ENCODE measurements at regions not wholly inside any gene's neighbourhood (a gene's known extent, or its start where the extent isn't known, plus 50 kb on each side); places are given as distances from the start of the nearest gene placed in this dataset.
"Not testable (repeated sequence)": the region's sequence is repeated elsewhere in the genome, so short reads cannot be mapped to it uniquely, and the experiment has no call there.

DNA sequence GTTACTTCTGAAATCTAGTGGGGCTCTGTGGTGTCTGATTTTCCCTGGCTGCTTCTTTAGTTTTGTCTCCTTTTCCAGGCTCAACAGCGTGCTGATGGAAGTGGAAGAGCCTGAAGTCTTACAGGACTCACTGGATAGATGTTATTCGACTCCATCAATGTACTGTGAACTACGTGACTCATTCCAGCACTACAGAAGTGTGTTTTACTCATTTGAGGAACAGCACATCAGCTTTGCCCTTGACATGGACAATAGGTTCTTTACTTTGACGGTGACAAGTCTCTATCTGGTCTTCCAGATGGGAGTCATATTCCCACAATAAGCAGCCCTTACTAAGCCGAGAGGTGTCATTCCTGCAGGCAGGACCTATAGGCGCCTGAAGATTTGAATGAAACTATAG is 51.1 kb downstream of the NBPF8 start:
- DNase-seq (ENCODE audit: low spot score), result not testable (repeated sequence)

DNA sequence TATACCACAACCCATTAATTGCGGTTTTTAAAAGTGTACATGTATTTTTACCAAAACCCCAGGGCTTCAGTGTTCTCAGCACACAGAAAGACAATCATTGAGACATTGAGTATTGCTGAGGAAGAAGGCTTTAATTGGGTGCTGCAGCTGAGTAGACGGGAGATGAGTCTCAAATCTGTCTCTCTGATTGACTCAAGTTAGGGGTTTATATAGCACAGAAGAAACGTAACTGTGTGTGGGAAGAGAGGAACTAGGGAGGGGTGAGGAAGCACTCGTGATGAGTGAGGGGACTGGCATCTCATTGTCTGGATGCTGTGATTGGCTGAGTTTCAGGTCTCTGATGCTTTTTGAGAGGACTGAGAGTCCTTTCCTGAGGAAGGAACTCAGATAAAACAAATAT is 62.8 kb downstream of the NBPF8 start:
- not testable (repeated sequence) for DNase-seq (ENCODE audit: low spot score)

DNA sequence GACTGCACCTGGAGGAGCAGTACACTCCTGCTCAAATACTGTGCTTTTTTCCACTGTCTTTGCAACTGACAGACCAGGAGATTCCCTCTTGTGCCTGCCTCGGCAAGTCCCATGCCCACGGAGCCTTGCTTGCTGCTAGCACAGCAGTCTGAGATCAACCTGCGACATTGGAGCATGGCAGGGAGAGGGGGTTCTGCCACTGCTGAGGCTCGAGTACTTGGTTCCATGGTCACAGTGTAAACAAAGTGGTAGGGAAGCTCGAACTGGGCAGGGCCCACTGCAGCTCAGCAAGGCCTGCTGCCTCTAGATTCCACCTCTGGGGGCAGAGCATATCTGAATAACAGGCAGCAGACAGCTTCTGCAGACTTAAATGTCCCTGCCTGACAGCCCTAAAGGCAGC is 63.6 kb downstream of the NBPF8 start:
- not testable (repeated sequence) for DNase-seq (ENCODE audit: low spot score)

DNA sequence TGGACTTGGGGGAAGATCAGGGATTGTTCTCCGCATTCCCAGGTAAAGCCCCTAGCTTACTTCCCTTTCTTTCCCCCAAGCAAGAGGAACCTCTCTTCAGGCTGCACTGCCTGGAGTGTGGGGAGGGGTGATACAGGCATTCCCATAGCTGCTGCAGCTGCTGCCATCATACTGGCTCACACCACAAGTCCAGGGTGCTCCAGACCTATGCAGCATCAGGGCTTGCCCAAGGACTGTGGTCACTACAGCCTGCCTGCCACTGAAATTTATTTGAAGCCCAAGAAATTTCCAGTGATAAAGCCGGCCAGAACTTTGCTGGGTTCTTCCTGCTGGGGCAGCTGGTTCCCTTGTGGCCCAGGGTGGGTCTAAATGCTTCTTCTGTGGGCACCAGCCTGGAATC is 72.7 kb downstream of the NBPF8 start:
- DNase-seq (ENCODE audit: low spot score), result not testable (repeated sequence)

DNA sequence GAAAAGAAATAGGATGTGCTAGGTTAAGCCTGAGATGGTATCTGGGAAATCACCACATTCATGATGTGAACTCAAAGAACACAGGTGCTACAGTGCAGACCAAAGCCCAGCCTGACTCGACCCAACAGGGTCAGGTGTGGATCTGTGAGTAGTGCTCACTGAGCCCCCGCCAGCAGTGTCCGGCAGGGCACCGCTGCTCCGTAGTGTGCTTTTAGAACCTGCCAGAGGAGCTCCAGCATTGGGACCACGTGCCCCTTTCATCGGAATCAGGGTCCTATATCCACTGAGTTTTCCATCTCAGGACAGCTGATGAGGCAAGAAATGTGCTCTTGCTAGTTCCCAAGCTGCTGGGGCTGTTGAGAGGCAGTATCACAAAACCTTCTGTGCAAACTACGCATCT is 74.4 kb downstream of the NBPF8 start:
- not testable (repeated sequence) for DNase-seq (ENCODE audit: low spot score)

DNA sequence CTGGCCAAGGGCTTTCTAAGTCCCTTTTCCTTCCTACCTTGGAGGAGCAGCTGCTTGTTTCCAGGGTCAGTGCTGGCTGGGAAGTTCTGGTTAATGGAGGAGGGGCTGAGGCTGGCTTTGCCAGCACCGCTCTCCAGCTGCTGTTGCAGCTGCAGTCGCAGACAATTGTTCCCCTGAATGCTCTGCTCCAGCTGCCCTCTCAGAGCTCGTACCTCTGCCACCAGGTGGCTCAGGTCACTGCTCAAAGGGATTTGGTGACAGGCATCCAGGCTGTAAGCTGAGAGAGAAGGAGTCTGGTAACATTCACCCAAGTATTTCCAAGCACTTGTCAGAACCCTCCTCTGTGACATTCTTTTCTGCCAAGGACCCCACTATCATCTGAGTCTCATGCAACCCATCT is 82.3 kb downstream of the NBPF8 start:
- not testable (repeated sequence) for DNase-seq (ENCODE audit: low spot score)

DNA sequence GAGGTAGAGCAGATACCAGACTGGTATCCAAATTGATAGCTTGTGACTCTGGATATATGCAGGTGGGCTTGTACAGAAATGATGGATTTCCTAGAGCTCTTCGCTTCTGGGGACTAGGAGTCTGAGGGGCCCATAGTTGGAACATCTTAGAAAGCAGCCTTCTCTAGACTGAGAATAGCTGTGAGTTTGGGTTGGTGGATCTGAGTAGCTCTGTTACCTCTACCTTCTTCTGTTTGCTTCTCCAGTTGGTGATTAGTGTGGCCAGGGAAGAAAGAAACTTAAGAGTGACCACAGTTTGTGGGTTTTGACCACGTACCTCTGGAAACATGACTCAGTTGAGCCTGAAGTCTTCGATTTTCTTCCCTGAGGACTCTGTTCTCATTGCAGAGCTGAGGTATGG is 88.4 kb downstream of the NBPF8 start:
- not testable (repeated sequence) for DNase-seq (ENCODE audit: low spot score)

DNA sequence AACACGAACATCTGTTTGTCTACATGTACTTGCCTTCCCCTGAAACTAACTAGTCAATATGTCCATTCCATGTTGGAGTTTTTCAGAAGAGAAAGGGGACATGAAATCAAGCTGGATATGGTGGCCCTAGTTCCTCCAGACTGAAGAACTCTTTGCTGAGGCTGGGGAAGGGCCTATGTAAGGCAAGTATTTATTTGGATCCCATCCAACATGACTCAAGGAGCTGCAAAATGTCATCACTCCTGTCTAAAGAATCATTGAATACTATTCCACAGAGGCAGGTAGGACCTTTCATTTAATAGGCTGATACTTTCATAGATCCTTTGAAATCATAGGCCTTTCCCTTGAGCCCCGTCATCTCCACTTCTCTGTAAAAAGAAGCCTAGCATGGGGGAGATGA is 91.5 kb downstream of the NBPF8 start:
- not testable (repeated sequence) for DNase-seq (ENCODE audit: low spot score)

DNA sequence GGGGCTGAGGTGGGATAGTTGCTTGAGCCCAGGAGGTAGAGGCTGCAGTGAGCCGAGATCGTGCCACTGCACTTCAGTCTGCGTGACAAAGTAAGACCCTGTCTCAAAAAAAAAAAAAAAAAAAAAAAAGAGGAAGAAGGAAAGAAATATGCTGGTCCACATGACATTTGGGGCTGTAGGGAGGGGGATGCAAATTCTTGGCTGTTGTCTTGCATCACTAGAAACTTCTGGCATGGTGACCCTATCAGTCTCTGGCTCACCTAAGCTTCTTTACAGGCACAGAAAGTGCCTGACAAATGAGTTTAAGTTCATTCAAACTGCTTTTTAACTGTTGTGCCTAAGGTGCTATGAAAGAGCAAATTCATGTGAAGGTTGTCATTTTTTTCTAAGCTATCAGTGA is 93.5 kb downstream of the NBPF8 start:
- DNase-seq (ENCODE audit: low spot score), result not testable (repeated sequence)

DNA sequence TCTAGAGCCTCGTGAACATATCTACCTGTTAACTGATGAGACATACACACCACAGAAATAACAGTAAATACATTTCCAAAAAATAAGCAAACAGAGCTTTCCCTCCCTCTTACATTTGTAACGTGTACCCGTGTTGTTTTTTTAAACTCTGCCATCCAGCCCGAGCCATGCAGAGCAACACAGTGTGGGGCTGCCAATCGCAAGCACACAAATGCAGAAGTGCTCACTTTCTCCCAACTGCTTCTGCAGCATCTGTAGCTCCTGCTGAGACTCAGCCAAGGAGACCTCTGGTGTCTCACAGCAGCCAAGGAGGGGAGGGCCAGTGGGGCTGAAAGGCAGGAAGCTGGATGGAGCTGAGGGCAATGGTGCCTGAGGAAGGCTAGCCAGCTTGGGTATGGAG is 94.4 kb downstream of the NBPF8 start:
- not testable (repeated sequence) for DNase-seq (ENCODE audit: low spot score)

DNA sequence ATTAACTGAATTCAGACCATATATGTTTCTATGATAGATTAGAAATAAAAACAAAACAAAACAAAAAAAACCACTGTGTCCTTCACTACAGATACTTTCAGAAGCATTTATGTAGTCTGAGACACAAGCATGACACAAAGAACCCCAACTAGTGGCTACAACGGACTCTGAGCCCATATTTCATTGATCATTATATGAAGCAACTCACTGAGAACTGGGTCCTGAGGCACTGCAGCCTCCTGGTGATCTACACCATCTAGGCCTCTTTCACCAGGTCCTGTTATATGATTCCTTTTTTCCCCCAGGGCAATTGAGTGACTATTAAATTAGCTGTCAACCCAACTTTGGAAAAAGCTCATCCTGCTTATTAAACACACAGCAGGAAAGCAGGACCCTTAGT is 98.3 kb downstream of the NBPF8 start:
- not testable (repeated sequence) for DNase-seq (ENCODE audit: low spot score)

DNA sequence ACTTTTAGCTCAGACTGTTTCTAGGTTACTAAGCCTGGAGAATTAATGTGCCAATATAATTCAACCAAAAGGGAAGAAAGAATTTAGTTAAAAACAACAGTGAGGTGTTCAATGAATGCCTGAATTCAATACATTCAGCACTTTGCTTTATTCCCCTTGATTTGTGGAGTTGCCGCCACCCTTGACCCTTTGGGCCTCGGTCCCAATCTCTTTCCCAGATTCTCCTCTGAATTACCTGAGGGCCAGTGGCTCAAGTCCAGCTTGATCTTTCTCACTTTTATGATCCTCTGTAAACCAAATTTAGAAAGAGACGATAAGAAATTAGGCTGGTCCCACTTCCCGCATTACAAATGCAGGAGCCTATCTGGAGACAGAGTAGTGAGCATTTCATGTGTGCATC is 98.7 kb downstream of the NBPF8 start:
- DNase-seq (ENCODE audit: low spot score), result not testable (repeated sequence)

DNA sequence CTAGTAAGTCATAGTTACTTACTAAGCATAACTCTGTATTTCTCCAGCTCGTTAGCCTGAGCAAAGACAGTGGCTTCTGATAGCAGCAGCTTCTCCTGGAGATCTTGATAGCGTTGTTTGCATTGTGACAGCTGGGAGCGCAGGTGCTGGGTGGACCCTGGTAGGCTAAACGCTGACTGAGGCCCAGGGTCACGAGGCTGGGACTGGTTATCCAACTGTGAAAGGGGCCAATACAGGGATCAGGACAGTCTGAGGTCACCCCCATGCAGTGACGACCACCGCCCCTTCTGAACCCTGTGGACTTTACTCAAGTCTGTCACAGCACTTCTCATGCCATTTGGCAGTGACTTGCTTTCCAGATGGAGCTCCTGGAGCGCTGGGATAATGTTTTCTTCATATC is 104.4 kb downstream of the NBPF8 start:
- DNase-seq (ENCODE audit: low spot score), result not testable (repeated sequence)

DNA sequence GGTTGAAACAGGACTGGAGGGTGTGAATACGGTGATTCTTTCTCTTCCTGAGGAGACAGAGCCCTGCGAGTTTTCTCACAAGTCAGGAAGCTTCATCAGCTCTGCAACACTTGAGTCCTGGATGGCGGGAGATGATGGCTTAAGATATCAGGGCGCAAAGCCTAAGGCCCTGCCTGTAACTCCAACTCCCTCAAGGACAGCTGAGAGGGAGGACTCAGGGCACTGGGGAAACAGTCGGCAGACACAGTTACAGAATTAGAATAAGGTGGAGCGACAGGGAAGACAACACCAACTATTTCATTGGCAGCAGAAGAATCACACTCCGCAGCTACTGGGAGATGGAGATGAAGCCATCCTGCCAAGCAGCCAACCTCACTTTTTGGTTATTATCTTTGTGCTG is 109.6 kb downstream of the NBPF8 start:
- not testable (repeated sequence) for DNase-seq (ENCODE audit: low spot score)

DNA sequence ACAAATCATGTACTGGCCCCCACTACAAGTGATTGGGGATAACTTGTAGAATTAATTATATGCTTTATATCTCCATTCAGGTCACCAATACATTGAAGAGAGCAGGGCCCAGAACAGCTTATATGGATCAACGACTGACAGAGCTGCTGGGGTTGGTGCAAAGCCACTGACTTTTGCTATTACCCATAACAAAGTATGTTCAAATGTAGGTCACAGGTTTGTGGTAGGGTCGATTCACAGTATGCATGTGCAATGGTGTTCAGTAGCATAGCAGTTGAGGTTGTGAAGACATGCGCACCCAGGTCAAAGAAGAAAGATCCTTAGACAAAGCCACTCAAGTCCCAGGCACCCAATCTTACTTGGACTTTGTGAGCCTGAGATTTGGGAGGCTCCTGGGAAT is 110.6 kb downstream of the NBPF8 start:
- not testable (repeated sequence) for DNase-seq (ENCODE audit: low spot score)

DNA sequence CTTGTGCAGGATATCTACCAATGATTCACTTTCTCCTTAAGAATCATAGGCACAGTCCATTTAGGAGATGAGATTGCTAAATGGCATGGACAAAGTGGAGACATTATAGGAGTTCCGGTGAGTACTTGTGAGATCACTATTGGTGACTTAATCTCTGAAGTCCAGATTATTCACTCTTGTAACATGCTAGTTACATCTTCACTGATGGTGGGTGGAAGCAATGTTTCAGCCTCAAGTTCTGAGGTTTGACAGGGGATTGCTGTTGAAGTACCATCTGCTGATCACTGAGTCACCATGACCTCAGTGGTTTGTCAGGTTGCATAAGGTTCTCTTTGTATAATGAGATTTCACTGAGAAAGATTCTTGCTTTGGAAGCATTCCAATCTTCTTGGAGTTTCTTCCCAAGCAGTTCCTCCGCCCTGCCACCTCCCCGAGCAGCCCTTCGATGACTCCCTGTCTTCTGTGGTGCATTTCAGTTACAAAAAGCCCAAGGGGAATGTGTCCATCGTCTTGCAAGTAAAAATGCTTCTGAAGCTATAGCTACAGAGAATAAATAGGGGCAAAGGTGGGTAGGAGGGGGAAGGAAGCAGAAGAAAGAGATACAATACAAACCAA is 114.7 kb downstream of the NBPF8 start:
- not testable (repeated sequence) for DNase-seq (ENCODE audit: low spot score)

DNA sequence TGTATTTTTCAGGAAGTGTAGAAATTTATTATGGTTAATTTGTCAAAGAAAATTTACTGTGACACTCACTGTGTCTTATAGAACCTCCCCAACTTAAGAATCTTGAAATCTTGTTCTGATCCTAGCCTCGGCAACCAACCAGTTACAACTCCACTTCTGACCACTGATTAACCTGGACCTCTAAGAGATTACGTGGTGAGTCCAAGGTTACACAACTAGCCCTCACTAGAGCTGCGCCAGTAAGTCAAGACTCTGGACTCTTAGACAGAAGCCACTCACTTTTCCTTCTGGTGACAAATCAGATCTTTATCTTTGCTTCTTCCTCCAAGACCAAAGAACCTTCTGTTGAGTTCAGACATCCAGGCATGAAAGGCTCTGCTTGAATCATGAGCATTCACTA is 116.6 kb downstream of the NBPF8 start:
- DNase-seq (ENCODE audit: low spot score), result not testable (repeated sequence)

DNA sequence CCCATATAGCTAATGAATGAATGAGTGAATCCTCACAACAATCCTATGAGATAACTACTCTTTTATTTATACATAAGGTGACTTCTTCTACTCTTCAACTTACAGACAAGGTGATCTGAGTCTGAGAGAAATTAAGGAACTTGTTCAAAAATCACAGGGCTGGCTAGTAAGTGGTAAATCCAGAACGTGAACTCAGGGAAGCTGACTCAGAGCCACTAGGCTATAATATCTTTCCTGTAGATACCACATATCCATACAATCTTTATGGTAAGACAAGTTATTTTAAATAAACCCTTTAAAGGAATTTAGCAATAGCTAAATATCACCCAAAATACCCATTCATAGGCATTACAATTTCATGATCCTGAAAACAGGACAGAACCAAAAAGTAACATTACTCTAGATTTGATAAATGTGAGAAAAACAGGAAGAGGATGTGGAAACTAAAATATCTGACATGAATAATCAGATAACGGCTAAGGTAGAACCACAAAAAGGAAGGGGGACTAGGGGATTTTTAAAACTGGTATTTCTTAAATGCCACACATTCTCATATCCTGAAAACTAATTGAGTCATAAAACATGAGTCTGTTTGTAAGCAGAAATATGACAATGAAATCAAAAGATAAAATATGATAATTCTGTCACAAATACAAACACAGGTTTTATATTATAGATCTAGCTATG is 119.7 kb downstream of the NBPF8 start:
- not testable (repeated sequence) for DNase-seq (ENCODE audit: low spot score)

DNA sequence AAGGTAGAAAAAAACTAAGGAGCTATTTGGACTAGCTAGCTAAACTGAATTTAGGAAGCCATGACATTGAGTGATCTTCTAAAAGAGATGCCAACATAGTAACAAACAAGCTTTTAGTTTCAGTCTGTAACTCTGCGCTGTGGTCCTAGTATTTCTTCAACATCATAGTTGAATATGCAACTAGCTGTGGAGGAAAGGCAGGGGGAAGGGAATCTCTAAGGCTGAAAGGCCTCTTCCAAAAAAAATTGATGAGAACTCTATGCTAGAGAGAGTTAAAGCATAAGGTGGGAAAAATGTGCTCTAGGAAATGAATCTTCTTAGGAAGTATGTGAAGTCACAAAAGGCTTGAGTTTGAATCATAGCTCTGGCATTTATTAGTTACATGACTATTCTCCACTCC is 120.2 kb downstream of the NBPF8 start:
- DNase-seq (ENCODE audit: low spot score), result not testable (repeated sequence)

DNA sequence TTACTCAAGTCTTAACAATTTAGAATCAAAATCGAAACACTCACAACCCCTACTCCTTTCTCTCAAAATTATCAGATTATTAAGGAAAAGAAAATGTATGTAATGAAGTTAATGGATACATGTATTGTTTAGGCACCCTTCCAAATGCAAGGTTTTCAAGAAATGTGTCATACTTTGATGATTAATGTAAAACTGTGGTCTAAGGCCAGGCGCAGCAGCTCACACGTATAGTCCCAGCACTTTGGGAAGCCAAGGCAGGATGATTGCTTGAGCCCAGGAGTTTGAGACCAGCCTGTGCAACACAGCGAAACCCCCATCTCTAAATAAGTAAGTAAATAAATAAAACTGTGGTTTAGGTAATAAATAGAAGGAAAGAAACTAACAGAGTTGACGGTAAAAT is 126.6 kb downstream of the NBPF8 start:
- not testable (repeated sequence) for DNase-seq (ENCODE audit: low spot score)

DNA sequence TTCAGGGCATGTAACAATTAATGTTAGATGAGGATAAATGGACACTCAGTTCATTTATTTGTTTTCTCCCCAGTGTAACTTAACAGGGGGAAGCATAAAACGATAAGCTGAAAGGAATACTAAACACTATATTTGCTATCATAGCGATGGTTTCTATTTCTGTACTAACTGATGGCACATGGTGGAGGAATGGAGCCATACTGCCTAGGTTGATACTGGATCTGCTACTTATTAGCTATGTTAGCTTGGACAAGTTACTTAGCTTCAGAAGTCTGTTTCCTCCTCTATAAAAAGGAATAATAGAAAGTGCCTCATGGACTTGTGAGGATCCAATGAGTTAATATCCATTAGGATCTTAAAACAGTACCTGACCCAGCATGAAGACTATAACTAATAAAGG is 127.5 kb downstream of the NBPF8 start:
- DNase-seq (ENCODE audit: low spot score), result not testable (repeated sequence)

DNA sequence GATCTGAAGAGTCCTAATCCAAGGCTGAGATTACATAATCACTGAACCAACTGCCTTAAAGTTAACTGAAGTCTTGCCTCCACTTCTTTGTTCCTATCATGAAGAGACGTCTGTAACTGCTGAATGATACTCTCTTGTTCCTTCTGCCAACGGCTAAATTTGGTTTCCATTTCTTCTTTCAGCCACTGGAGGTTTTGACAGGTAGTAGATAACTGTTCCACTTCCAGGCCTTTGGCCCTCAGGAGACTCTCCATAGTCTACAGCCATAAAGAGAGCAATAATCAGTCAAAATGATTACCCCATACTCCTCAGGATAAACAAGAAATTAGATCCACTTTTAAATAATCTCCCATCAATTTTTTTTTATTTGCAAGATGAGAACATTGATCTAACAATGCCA is 128.1 kb downstream of the NBPF8 start:
- DNase-seq (ENCODE audit: low spot score), result not testable (repeated sequence)

DNA sequence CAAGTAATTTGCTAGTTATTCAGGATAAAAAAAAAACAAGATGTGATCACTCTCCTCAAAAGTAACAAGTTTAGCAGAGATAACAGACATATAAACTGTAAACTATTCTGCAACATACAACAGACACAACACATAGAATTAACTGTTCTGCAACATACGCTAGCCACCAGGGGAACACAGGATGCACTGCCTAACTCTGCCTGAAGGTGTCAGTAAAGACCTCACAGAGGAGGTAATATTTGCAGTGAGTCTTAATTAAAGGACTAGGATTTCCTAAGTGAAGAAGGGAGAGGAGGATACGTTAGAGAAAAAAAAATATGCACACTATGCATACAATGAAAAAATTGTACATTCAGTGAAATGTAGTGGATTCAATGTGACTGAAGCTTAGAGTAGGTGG is 129.6 kb downstream of the NBPF8 start:
- DNase-seq (ENCODE audit: low spot score), result not testable (repeated sequence)

Measured in SK-N-DZ (cell line).